Stromal cell of bone marrow (primary cell): ENCODE measurements at regions not wholly inside any gene's neighbourhood (a gene's known extent, or its start where the extent isn't known, plus 50 kb on each side); places are given as distances from the start of the nearest gene placed in this dataset.

Source experiments
- DNase-seq: peaks from one replicate; pipeline ENCODE4 v3.0.0-alpha.2; 2012; ENCODE audit warnings: low read depth

DNA sequence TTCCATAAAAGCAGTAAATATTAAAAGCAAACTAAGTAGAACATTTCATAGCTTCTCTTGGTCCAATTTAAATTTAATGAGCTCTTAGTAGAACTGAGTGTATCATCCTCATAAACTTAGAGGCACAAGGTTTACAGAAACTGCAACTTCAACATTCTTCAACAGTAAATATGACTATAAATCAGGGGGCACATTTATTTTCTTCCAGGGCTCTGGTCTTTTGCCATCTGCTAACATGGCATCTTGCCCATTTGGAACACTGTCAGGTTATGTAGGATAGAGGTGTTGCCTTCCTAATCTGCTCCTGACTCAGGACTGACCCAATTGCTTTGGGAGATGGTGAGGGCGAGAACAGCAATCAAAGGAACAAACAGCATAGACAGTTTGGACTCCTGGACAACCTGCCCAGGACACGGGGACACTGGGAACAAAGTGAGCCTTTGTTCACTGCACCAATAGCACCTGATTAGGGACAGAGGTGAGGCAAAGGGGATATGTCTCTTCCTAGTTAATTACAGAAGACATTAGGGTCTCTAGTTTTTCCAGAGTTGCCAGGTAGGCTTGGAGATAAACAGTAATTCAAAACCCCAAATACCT is 610.2 kb upstream of the ROBO2 start:
- no peak for DNase-seq

DNA sequence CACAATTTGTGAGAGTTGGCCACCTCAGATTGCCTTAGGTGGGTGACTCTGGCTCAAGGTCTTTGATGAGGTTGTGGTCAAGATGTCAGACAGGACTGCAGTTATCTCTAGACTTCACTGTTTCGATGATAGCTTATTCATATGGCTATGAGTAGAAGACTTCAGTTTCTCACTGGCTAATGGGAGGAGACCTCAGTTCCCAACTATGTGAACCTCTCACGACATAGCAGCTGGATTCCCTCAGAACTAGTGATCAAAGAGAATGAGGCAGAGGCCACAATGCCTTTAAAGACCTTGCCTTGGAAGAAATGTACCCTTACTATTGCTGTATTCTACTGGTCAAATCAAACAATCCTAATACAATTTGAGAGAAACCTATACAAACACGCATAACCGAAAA is 607.5 kb upstream of the ROBO2 start:
- DNase-seq: no peak

DNA sequence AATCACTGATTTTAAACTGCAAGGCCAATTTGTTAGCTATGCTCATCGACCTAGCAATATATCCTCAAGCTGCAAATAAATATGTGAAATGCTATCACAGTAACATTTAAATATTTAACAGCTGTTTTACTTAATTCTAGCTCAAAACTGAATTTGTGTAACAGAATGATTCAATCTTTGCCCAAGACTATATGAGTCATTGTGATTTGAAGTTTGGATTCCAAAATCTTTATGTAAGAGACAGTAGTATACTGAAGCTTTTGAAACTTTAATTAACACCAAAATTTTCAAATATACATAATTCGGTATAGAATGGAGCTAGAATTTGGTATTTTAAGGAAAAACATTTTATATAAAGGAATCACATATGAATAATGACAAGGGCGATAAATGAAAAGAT is 603.0 kb upstream of the ROBO2 start:
- DNase-seq: peak; percentile 11

DNA sequence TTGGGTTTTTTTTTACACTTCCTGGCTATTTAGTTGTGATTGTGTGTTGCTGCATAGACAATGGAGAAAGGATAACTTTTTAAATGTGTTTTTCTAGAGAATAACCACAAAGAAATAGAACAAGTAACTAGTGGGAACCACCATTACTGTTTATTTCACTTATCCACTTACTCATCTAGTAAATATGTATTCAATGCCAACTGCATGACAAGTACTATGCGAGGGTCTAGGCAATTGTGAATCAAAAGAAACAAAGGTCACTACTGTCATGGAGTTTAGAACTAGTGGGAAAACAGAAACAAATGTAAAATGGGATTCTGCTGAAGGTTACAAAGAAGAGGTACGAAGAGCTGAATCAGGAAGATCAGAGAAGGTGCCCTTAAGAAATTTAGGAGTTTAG is 600.9 kb upstream of the ROBO2 start:
- DNase-seq: no peak

DNA sequence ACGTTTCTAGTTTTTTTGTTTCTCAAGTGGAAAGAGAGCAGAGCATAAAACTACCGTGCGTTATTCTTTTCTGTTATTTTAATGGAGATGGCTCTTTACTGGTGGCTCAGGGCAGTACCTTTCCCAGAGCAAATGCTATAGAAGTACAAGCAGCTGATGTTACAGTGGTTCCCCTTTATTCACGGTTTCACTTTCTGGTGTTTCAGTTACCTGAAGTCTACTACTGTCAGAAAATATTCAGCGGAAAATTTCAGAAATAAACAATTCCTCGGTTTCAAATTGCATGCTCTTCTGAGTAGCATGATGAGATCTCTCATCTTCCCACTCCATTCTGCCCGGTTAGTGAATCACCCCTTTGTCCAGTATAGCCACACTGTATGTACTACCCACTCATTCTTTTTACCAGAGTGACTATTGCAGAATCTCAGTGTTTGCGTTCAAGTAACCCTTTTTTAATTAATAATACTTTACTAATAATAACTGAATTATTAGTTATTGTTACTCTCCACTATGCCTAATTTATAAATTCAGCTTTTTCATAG is 597.5 kb upstream of the ROBO2 start:
- no peak for DNase-seq

DNA sequence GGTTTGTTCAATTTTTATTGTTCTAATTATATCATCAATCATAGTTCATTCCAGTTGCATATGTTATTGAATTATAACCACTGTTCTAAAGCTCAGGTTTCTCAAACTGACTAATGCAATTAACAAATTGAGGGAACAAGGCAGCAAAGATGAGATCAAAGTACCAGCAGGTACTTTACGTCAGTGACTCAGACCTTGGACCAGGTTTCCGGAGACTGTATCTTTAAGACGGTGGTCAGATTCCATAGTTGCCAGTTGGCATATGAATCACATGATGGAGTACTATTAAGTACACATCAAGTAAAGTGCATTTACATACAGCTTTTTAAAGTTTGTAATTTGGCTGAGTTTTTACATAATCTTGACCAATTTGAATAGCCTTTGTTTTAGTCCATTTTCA is 583.6 kb upstream of the ROBO2 start:
- no peak for DNase-seq

DNA sequence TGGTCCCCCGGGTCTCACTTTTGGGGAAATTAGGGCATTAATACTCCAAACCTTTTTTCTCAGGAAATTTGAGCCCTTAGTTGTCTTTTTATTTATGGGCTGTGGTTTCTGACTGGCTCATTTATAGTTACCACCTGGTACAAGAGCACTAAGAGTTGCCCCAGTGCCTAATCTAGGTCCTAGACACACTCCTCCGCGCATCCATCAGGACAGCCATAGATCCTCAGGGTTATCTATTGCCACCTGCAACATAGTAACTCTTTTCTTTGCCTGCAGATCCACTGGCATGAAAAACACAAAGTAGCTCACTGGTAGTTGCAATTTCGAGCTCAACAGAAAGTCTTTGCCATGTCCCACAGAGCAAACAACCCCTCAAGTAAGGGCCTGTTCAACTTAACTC is 576.4 kb upstream of the ROBO2 start:
- no peak for DNase-seq

DNA sequence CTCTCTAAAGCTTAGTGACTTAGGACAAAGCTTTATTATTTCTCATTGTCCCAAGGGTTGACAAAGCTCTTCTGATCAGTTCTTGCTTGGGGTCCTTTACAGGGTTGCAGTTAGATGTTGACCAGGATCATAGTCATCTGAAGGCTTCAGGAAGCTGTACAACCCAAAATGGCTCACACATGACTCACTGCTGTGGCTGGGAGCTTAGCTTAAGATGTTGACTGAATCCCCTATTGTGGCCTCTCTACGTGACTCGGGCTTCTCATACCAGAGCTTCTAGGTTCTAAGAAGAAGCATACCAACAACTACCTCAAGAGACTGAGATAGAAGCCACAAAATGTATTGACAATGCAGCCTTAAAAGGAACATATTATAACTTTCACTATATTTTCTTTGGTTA is 569.6 kb upstream of the ROBO2 start:
- DNase-seq: peak; percentile 21

DNA sequence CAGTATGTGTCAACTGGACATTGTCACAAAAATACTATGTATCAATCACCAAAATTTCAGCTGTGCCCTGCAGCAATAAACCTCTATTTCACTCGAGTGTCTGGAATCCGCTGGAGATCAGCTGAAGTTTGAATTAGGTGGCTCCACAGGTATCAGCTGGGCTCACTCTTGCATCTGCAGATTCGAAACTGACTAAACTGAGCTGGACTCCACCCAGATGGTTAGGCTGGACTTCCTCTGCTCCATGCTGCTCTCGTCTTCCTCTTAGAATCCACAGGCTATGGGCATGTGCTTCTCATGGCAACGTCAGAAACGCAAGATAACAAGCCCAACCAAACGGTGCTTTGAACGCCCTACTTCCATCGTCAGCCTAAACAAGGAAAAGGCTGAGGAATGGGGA is 565.3 kb upstream of the ROBO2 start:
- no peak for DNase-seq

DNA sequence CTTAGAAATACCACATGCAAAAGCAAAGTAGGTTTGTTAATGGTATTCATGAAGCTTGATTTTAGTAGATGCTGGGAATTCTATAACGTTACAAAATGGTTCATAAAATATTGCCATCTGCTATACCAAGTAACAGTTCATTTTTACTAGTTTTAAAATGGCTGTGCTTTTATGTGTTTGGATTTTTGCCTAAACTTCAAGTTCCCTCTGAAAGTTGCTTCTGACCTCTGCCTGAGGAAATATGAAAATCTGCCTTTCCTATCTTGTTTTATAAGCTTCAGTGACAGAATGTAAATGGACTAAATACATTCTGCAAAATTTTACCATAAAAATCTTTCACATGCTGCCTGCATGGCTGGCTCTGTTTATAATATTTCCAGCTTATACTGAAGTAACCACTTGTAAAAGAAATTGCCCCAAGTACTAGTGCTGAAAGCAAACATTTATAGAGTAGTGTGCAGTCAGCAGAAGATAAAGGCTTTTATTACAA is 560.7 kb upstream of the ROBO2 start:
- no peak for DNase-seq

DNA sequence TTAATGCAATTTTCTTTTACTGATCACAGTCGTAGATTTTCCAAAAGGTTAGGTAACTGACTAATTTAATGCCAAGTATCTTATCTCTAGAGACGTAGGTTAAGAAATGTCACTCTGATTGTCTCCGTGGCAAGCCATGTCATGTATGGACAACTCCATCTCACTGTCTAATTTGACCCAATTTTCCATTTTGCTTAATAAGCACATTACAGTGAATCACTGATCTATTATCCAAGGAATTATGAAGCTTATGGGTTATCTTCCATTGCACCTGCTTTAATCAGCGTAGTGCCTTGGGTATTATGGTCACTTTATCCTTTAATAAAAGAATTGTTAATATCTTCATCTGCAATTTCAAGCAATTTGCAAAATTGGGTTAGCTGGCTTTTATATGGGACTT is 557.4 kb upstream of the ROBO2 start:
- no peak for DNase-seq

DNA sequence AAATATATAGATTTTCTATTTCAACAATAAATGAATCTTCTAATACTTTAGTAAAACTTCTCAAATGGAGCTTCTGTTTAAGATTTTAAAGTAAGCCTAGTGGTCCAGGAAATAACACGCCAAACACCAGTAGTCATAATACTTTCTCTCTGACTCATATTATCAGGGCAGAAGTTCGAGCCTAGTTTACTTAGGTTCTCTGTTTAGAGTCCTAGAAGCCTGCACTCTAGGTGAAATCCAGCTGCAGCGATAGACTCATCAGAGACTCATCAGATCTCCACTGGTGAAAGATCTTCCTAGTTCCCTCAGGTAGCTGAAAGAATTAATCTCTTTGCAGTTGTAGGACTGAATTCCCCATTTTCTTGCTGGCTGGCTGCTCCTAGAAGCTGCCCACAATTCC is 552.5 kb upstream of the ROBO2 start:
- DNase-seq: no peak

DNA sequence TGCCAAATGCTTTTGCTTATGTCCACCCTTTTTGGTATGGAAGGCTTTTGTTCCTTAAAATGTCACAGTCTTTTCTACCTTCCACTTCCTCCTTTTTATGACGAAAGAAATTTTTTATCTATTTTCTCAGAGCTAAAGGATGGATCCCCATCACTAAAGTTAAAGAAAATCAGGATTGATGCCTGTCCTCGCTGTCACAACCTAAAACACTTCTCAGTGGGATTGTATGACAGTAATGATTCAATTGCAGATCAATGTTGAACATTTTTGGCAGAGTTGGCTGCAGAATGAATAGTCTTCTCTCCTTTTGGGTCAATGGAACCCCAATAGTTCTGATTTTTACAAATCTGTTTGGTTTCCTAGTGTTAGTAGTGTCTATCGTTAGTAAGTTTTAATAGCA is 549.8 kb upstream of the ROBO2 start:
- no peak for DNase-seq

DNA sequence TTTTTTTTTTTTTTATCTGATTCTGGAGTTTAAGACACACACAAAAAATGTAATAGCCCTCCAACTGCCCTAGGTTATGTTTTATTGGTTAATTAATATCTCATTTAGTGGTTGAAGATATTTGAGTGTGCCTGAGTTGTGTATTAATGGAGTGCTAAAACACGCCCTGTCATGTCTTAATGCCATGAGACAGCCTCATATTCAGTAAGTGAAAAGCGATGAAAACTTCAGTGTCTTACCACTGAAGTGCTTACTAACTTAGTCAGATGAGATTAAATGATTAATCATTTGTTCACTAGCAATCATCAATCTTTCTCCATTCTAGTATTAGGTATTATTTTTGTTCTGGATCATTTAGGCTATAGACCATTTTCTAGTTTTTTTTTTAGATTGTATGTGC is 544.7 kb upstream of the ROBO2 start:
- no peak for DNase-seq

DNA sequence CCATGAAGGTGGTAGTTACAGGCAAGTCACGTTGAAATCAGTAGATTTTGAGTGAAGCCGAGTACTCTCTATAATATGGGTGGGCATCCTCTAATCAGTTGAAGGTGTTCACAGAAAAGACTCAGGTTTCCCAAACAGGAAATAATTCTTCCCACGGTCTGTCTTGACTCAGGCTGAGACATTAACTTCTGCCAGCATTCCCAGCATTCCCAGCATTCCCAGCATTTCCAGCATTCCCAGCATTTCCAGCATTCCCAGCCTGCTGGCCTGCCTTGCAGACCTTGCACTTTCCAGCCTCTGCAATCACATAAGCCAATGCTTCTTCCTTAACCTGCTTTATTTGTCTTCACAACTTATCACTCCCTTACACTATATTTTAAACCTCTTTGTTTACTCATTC is 542.3 kb upstream of the ROBO2 start:
- no peak for DNase-seq

DNA sequence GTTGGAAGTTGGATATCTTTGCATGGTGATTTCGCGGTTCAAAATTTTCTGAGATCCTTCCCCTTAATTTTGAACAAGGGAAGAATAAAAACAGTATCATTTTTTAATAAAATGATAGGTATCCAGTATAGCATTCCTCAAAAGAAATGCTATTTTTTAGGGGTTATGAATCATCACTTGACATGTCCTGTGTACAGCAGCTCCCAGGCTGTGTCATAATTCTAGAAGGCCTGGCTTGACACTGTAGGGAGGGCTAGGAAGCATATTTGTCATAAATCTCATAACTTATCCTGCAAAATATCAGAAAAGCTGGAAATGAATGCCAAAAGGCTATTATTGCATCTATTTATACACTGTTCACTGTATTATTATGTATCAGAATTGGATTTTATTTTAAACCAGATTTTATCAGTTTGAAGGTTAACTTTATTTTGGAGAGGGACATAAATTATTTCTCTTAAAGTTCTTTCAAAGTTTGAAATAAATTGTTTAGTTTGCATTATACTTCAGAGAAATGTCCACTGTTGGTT is 539.1 kb upstream of the ROBO2 start:
- peak; percentile 2 for DNase-seq

DNA sequence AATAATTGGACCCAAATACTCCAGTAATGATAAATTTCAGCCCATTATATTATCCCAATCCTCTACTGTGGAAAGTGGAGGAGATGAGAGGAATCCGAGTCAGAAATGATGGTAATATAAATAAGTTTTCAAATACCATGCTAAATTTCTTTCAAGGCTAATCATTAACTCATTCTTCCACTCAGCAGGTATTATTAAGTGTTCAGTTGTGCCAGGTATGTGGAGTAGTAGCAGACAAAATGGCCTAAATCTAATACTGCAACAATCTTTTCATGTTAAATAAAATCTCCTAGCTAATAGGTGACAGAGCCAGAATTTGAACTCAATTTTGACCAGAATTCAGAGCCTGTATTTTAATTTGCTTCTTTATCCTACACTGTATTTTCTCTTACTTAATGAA is 538.6 kb upstream of the ROBO2 start:
- DNase-seq: no peak

DNA sequence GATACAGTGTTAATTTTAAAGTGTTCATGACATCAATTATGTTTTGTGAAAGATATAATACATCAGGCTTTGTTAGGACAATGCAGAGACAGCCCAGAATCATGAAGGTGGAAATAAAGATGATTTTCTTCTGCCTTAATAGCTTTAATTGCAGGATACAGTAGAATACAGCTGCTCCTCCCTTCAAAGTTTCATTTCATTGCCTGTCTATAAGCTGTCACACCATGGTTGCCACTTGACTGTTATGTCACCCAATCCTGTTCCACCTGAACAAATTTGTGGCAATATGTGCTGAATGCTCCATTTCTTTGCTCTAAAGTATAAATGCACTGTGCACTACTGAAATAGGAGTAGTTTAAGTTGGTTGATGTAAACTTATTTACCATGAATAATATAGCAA is 537.8 kb upstream of the ROBO2 start:
- DNase-seq: no peak

DNA sequence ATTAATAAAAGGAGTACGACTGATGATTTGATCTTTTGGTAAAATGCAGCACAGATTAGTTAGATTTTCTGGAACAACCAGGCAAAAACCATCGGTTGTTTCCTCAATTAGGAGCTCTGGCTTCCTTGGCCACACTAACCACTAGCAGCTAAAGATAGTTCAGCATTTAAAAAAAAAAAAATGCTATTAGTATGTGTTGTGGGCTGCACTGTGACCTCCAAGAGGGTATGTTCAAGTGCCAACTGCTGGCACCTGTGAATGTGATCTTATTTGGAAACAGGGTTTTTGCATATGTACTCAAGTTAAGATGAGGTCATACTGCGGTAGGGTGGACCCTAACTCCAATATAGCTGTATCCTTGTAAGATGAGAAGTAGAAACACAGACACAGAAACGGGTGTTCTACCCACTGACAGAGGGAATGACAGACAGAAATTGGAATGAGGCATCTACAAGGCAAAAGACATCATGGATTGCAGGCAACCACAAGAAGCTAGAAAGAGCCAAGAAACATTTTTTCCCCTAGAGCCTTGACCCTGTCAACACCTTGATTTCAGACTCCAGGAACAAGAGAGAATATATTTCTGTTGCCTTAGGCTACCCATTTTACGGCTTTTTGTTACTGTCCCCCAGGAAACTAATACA is 534.6 kb upstream of the ROBO2 start:
- DNase-seq: no peak

DNA sequence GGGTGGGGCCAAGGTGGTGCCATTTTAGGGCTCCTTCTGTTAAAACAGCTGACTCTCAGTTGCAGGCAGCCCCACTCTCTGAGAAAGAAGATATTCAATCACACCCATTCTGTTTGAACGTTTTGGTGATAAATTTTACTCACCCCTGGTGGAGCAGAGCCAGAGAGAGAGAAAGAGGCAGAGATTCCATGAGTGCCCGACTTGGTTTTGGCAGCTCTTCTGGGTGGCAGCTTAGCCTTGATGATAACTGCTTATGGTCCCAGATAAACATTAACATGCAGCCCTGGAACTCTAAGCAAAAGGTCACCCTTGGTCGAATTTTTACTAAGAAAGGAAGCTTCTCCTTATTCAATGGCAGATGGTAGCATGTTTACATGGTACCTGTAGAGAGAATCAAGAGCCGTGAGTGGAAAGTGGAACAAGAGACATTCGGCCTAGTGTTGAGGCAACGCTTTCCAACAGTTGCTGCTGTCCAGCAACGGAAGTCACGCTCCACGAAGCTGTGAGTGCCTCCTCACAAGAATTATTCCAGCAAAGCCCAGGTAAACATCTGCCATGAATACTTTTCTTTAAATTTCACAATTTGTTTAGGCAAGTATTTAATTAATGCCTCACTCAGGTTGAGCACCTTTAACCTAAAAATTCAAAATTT is 530.6 kb upstream of the ROBO2 start:
- no peak for DNase-seq

DNA sequence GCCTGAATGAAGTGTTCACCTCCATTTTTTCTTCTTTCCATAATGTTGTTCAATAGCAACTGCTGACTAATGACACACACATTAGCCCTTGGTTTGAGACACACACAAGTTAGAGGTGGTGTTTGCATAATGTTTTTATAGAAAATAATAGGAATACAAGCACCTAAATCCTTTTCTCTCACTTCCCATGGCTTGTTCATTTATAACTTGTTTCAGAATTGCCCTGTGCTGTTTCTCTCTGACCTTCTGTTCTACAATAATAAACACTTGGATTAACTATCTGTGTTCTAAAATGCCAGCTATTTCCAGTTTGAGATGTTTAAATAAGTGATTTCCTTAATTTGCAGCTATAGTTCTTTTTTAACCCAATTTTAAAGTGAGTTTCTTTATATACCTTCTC is 525.1 kb upstream of the ROBO2 start:
- DNase-seq: no peak

DNA sequence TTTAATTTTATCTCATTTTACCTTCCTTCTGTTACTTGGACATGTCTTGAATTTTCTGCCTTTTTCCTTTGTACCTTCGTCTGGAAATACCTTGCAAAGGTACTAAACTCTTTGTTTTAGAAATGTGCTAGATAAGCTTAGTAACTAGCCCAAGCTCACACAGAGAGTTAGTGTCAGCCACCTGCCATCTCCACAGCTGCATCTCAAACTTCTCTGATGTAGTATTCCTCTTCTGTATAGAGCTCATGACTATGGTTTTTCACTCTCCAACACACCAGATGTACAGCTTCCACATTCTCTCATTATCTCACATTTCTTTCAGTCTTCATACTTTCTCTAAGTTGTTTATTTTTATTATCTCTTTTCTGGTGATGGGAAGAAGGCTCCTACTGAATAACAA is 516.6 kb upstream of the ROBO2 start:
- DNase-seq: no peak

DNA sequence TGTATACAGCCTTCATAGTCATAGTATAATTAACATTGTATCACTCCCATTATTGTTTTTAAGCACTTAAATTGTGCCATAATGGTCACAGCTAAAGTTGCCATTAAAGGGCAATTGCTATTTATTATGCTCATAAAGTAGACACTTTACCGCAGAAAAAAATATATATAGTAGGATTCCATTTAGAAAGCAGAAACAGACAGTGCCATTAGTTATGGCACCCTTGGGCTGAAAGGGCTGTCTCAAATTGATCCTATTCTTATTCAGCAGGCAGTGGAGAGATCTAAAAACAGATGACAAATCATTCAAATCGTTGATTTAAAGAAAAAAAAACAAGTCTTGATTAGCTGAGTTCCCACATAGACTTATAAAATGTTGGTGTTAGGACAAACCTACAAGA is 514.2 kb upstream of the ROBO2 start:
- no peak for DNase-seq
